A673 (cell line): ENCODE measurements at regions not wholly inside any gene's neighbourhood (a gene's known extent, or its start where the extent isn't known, plus 50 kb on each side); places are given as distances from the start of the nearest gene placed in this dataset.

ENCODE experiments used
- CTCF ChIP-seq: fragments of 300-800, 200-600 bp; sonication (generic); conservative IDR thresholded peaks from 2 replicates; pipeline ENCODE4 v1.5.1; 2017; ENCODE audit warnings: low read depth, mild to moderate bottlenecking, antibody characterized with exemption, low read length, moderate library complexity, mixed read lengths
- EZH2 ChIP-seq: fragments of 200-600 bp; sonication (generic); IDR thresholded peaks from 2 replicates; pipeline ENCODE4 v1.6.1; 2017; ENCODE audit warnings: borderline replicate concordance, low read depth, mild to moderate bottlenecking, mixed read lengths, antibody characterized with exemption, low read length; ENCODE audit not compliant: poor library complexity, severe bottlenecking

DNA sequence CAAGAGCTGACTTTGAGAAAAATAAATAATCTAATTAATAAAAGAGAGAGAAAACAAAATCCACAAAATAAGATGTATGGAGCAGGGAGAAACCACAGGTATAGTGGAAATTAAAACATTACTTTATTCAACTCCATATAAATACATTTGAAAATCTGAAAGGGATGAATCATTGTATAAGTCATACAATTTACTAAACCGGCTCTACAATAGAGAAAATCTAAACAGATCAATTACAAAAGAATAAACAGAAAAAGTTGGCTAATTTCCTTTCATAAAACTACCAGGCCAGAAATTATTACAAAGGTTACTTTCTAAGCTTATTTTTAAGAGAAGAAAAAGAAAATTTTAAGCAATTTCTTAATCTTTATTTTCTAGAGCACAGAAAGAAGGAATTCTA lies 51.3 kb upstream of the DRD2 start:
- no peak for TF ChIP-seq CTCF
- no peak for TF ChIP-seq EZH2
